ENCODE measurements at regions not wholly inside any gene's neighbourhood (a gene's known extent, or its start where the extent isn't known, plus 50 kb on each side); places are given as distances from the start of the nearest gene placed in this dataset.
"Not testable (repeated sequence)": the region's sequence is repeated elsewhere in the genome, so short reads cannot be mapped to it uniquely, and the experiment has no call there.

GRCh38 chr12:8373744-8374143 is 82.0 kb upstream of the CLEC6A start:
- TF ChIP-seq CTCF, POLR2AphosphoS5 (IDR thresholded peaks at IDR 0.05): not testable (repeated sequence)

Measured in transverse colon (tissue), 4 donors.